Urinary bladder (tissue), 3 donors: ENCODE measurements at regions not wholly inside any gene's neighbourhood (a gene's known extent, or its start where the extent isn't known, plus 50 kb on each side); places are given as distances from the start of the nearest gene placed in this dataset.
"Not testable (repeated sequence)": the region's sequence is repeated elsewhere in the genome, so short reads cannot be mapped to it uniquely, and the experiment has no call there.

Source experiments
- DNase-seq: peaks from one replicate; pipeline ENCODE4 v3.0.0-alpha.2; 2015; ENCODE audit errors: extremely low spot score
- H3K27ac ChIP-seq: one replicate; pipeline ENCODE4 v1.5.1; 2013; ENCODE audit warnings: low read depth, mild to moderate bottlenecking, moderate library complexity
- H3K36me3 ChIP-seq: one replicate; pipeline ENCODE4 v1.6.1; 2013; ENCODE audit warnings: mild to moderate bottlenecking, moderate library complexity; ENCODE audit not compliant: insufficient read depth
- H3K4me1 ChIP-seq: one replicate; pipeline ENCODE4 v1.6.1; 2013; ENCODE audit warnings: mild to moderate bottlenecking, moderate library complexity; ENCODE audit not compliant: insufficient read depth
- H3K4me3 ChIP-seq: one replicate; pipeline ENCODE4 v1.5.1; 2013; ENCODE audit warnings: low read depth, low read length
- WGBS: extraction: QIAGEN DNeasy Blood & Tissue Kit; methylation state at CpG from one replicate; pipeline ENCODE4 v1.1.7; 2013; 5-methylcytosine and 5-hydroxymethylcytosine counted together
- donor health status: healthy with polysubstance abuse.
- donor health status: healthy.

- no peaks in the 10 kb centered on the region for H3K4me1 ChIP-seq
Measured at GRCh38 chr4:130995988-130996387, 1900.0 kb downstream of the C4orf33 start.

GRCh38 chr4:131001371-131001770, 1905.4 kb downstream of the C4orf33 start:
- Histone ChIP-seq H3K27ac (no peak overlapping the region), H3K4me1 (no peaks in the 10 kb centered on the region), H3K36me3 (no peaks in the 10 kb centered on the region), H3K4me3 (no peak overlapping the region)
- DNase-seq = no peak

More at GRCh38 chr4:130995988-130996387, 1900.0 kb downstream of the C4orf33 start:
- WGBS = 73% methylated on average over 2 of the region's 2 CpGs
- Histone ChIP-seq H3K27ac (no peak overlapping the region), H3K4me3 (no peak overlapping the region), H3K36me3 (no peaks in the 10 kb centered on the region)
- no peak for DNase-seq

- no peaks in the 10 kb centered on the region for H3K4me1 ChIP-seq
- no peak overlapping the region for H3K4me3 ChIP-seq
- no peak for DNase-seq
- H3K27ac ChIP-seq = no peak overlapping the region
- WGBS = 65% methylated on average over 1 of the region's 1 CpG
- H3K36me3 ChIP-seq = no peaks in the 10 kb centered on the region
Measured at GRCh38 chr4:131002132-131002531, 1906.2 kb downstream of the C4orf33 start.

GRCh38 chr4:131006388-131006787, 1910.4 kb downstream of the C4orf33 start:
- no peak for DNase-seq
- WGBS = 85% methylated on average over 6 of the region's 6 CpGs
- Histone ChIP-seq H3K36me3 (no peaks in the 10 kb centered on the region), H3K4me3 (no peak overlapping the region), H3K27ac (no peak overlapping the region), H3K4me1 (no peaks in the 10 kb centered on the region)

GRCh38 chr4:131011961-131012360, 1916.0 kb downstream of the C4orf33 start:
- not testable (repeated sequence) for H3K36me3 ChIP-seq, H3K4me1 ChIP-seq, H3K27ac ChIP-seq, H3K4me3 ChIP-seq, DNase-seq
- 84% methylated on average over 4 of the region's 4 CpGs for WGBS

GRCh38 chr4:131013226-131013625, 1917.3 kb downstream of the C4orf33 start:
- Histone ChIP-seq H3K4me1 (no peaks in the 10 kb centered on the region), H3K4me3 (no peak overlapping the region), H3K27ac (no peak overlapping the region), H3K36me3 (no peaks in the 10 kb centered on the region)
- no peak for DNase-seq
- WGBS = 45% methylated on average over 1 of the region's 1 CpG

- 95% methylated on average over 9 of the region's 9 CpGs for WGBS
- Histone ChIP-seq H3K4me3 (no peak overlapping the region), H3K4me1 (no peaks in the 10 kb centered on the region), H3K27ac (no peak overlapping the region), H3K36me3 (no peaks in the 10 kb centered on the region)
- no peak for DNase-seq
Measured at GRCh38 chr4:131026771-131027170, 1930.8 kb downstream of the C4orf33 start.

GRCh38 chr4:131044368-131044767, 1948.4 kb downstream of the C4orf33 start:
- Histone ChIP-seq H3K4me3 (no peak overlapping the region), H3K27ac (no peak overlapping the region), H3K36me3 (no peaks in the 10 kb centered on the region), H3K4me1 (no peaks in the 10 kb centered on the region)
- no peak for DNase-seq

- Histone ChIP-seq H3K4me1 (no peaks in the 10 kb centered on the region), H3K4me3 (no peak overlapping the region), H3K27ac (no peak overlapping the region), H3K36me3 (no peaks in the 10 kb centered on the region)
- WGBS = 91% methylated on average over 4 of the region's 4 CpGs
- DNase-seq = no peak
Measured at GRCh38 chr4:131046821-131047220, 1950.9 kb downstream of the C4orf33 start.

GRCh38 chr4:131052646-131053045, 1956.7 kb downstream of the C4orf33 start:
- no peak for DNase-seq
- 87% methylated on average over 2 of the region's 2 CpGs for WGBS
- no peaks in the 10 kb centered on the region for H3K36me3 ChIP-seq

GRCh38 chr4:131054489-131055019, 1958.6 kb downstream of the C4orf33 start:
- H3K4me3 ChIP-seq = no peak overlapping the region
- no peak for DNase-seq
- H3K36me3 ChIP-seq = no peaks in the 10 kb centered on the region
- H3K27ac ChIP-seq = no peak overlapping the region
- 91% methylated on average over 8 of the region's 8 CpGs for WGBS
- H3K4me1 ChIP-seq = no peaks in the 10 kb centered on the region

More at GRCh38 chr4:131052646-131053045, 1956.7 kb downstream of the C4orf33 start:
- Histone ChIP-seq H3K4me1 (no peaks in the 10 kb centered on the region), H3K4me3 (no peak overlapping the region), H3K27ac (no peak overlapping the region)

- Histone ChIP-seq H3K36me3 (no peaks in the 10 kb centered on the region), H3K4me1 (no peaks in the 10 kb centered on the region), H3K4me3 (no peak overlapping the region), H3K27ac (no peak overlapping the region)
- DNase-seq = no peak
- 75% methylated on average over 1 of the region's 1 CpG for WGBS
Measured at GRCh38 chr4:131061734-131062133, 1965.8 kb downstream of the C4orf33 start.

- H3K4me1 ChIP-seq = no peaks in the 10 kb centered on the region
- 92% methylated on average over 5 of the region's 5 CpGs for WGBS
Measured at GRCh38 chr4:131063878-131064277, 1967.9 kb downstream of the C4orf33 start.

GRCh38 chr4:131081069-131081468, 1985.1 kb downstream of the C4orf33 start:
- Histone ChIP-seq H3K36me3 (no peaks in the 10 kb centered on the region), H3K4me1 (no peaks in the 10 kb centered on the region), H3K27ac (no peak overlapping the region), H3K4me3 (no peak overlapping the region)
- DNase-seq = no peak

More at GRCh38 chr4:131063878-131064277, 1967.9 kb downstream of the C4orf33 start:
- Histone ChIP-seq H3K27ac (no peak overlapping the region), H3K4me3 (no peak overlapping the region), H3K36me3 (no peaks in the 10 kb centered on the region)
- no peak for DNase-seq

- no peak overlapping the region for H3K27ac ChIP-seq
- DNase-seq = no peak
- H3K36me3 ChIP-seq = no peaks in the 10 kb centered on the region
- 77% methylated on average over 3 of the region's 3 CpGs for WGBS
- no peak overlapping the region for H3K4me3 ChIP-seq
- H3K4me1 ChIP-seq = no peaks in the 10 kb centered on the region
Measured at GRCh38 chr4:131084997-131085396, 1989.0 kb downstream of the C4orf33 start.
